ENCODE measurements at regions not wholly inside any gene's neighbourhood (a gene's known extent, or its start where the extent isn't known, plus 50 kb on each side); places are given as distances from the start of the nearest gene placed in this dataset.

DNA sequence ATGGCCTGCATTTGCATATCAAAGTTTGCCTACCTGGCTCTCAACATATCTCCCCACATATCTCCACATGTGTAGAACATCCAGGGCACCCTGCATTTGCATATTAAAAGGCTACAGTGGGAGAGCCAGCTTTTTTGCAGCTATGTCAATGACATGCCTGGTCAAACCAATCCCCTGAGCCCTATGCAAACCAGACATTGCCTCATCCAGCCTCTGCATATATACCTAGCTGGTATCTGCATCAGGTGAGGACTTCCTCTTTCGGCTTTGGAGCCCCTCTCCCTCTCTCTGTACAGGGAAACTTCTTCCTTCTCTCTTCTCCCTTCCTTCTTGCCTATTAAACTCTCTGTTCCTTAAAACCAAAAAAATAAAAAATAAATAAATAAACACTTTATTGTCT, 142.7 kb upstream of the STEAP4 start:
- WGBS, 2 donors: 69 to 81% methylated on average over 1 of the region's 1 CpG
- no peaks in the 10 kb centered on the region for H3K4me1 ChIP-seq
- ATAC-seq (no peak), DNase-seq (no peak), FAIRE-seq (no peak)
- intact Hi-C loops (cut with DNase I): no loop called here
- no peaks in the 10 kb centered on the region for H3K9me3 ChIP-seq
- H3K36me3 ChIP-seq: no peaks in the 10 kb centered on the region
- H3K27ac ChIP-seq: no peak overlapping the region
- no peaks in the 10 kb centered on the region for H3K27me3 ChIP-seq
- TF ChIP-seq, protein P1, sequence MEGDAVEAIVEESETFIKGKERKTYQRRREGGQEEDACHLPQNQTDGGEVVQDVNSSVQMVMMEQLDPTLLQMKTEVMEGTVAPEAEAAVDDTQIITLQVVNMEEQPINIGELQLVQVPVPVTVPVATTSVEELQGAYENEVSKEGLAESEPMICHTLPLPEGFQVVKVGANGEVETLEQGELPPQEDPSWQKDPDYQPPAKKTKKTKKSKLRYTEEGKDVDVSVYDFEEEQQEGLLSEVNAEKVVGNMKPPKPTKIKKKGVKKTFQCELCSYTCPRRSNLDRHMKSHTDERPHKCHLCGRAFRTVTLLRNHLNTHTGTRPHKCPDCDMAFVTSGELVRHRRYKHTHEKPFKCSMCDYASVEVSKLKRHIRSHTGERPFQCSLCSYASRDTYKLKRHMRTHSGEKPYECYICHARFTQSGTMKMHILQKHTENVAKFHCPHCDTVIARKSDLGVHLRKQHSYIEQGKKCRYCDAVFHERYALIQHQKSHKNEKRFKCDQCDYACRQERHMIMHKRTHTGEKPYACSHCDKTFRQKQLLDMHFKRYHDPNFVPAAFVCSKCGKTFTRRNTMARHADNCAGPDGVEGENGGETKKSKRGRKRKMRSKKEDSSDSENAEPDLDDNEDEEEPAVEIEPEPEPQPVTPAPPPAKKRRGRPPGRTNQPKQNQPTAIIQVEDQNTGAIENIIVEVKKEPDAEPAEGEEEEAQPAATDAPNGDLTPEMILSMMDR (IDR thresholded peaks at IDR 0.05): no peak
- H3K4me3 ChIP-seq: no peak overlapping the region

DNA sequence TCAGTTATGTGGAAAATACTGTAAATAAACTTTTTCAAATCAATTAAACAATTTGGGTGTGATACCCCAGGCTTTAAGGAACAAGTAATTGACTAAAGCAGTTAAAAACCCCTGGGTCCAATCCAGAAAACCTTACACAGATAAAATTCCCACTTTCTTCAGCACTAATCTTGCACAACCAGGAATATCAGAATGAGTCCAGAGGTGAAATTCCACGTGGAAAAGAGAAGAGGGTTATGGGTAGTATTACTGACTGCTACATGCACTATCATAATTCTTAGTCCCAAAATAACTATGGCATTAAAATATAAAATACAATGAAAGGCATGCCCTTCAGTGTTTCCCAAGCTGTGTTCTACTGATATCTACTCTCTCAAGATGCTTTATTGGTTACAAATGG, 135.7 kb upstream of the STEAP4 start:
- 48 to 52% methylated on average over 1 of the region's 1 CpG for WGBS, 2 donors
- DNase-seq (no peak), ATAC-seq (no peak), FAIRE-seq (no peak)
- no peaks in the 10 kb centered on the region for H3K4me1 ChIP-seq
- no peak overlapping the region for H3K27ac ChIP-seq
- no peaks in the 10 kb centered on the region for H3K27me3 ChIP-seq
- TF ChIP-seq, protein P1 (IDR thresholded peaks at IDR 0.05): no peak
- H3K4me3 ChIP-seq: no peak overlapping the region
- no peaks in the 10 kb centered on the region for H3K36me3 ChIP-seq
- no peaks in the 10 kb centered on the region for H3K9me3 ChIP-seq
- intact Hi-C loops (cut with DNase I): no loop called here

DNA sequence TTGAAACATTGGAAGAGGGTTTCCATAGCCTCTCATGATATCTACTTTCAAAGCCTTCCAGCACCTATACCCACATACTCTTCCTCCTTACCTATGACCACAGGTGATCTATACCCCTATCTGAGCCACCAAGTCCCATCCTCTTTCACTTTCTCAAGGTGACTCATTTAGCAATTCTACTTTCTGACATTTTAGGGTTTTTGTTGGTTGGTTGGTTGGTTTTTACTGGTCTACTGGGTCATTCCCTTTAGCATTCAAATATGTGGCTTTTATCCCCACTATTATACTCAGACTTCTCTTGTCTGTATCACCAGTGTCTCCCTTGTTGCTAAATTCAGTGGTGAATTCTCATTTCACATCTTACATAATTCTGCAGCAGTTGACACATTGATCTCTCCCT, 130.4 kb upstream of the STEAP4 start:
- DNase-seq: no peak
- Histone ChIP-seq H3K36me3 (no peaks in the 10 kb centered on the region), H3K27ac (no peak overlapping the region), H3K9me3 (no peaks in the 10 kb centered on the region), H3K4me3 (no peak overlapping the region), H3K27me3 (no peaks in the 10 kb centered on the region), H3K4me1 (no peaks in the 10 kb centered on the region)
- intact Hi-C loops (cut with DNase I): no loop called here
- no peak for ATAC-seq
- no peak for FAIRE-seq
- TF ChIP-seq, protein P1 (IDR thresholded peaks at IDR 0.05): no peak

DNA sequence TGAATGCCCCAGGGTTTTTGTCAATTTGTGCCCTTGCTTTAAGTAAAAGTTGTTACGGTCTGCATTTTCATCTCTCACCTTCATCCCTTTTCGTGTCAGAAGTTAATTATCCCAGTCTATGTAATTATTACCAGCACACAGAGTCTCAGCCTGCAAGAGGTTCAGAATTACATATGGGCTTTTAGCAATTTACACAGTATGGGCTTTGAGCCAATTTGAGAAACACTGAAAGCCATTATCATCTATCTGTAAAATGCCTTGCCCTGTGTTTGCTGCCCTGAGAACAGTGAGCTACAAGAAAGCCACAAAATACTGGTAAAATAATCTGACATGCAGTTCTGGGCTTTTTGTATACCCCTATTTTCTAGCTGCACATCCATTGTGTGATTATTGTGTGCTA, 125.6 kb upstream of the STEAP4 start:
- no peaks in the 10 kb centered on the region for H3K36me3 ChIP-seq
- H3K27ac ChIP-seq: no peak overlapping the region
- TF ChIP-seq, protein P1 (IDR thresholded peaks at IDR 0.05): no peak
- FAIRE-seq: no peak
- DNase-seq: no peak
- H3K27me3 ChIP-seq: no peaks in the 10 kb centered on the region
- WGBS, 2 donors: 51 to 53% methylated on average over 2 of the region's 2 CpGs
- intact Hi-C loops (cut with DNase I): no loop called here
- H3K4me3 ChIP-seq: no peak overlapping the region
- no peak for ATAC-seq
- H3K4me1 ChIP-seq: no peaks in the 10 kb centered on the region
- no peaks in the 10 kb centered on the region for H3K9me3 ChIP-seq

DNA sequence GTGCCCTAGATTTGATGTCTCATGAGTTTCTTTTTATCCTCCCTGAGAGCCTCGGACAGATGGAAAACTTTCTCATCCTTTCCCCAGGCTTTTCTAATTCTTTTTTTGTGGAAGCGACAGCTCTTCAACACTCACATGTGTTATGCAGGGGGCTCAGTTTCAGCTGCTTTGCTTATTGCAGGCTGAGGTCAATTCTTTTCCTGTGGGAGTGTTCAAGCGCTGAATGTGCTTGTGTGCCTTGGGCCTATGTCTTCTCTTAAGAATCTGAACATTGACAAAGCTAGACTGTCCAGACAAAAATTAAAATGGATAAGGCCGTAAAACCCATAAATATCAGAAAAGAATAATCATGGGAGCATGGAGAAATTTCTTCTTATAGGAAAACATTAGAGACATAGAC, 125.2 kb upstream of the STEAP4 start:
- Histone ChIP-seq H3K4me3 (no peak overlapping the region), H3K27ac (no peak overlapping the region), H3K9me3 (no peaks in the 10 kb centered on the region), H3K27me3 (no peaks in the 10 kb centered on the region), H3K4me1 (no peaks in the 10 kb centered on the region), H3K36me3 (no peaks in the 10 kb centered on the region)
- FAIRE-seq (no peak), DNase-seq (no peak), ATAC-seq (no peak)
- WGBS, 2 donors: 86 to 90% methylated on average over 4 of the region's 4 CpGs
- intact Hi-C loops (cut with DNase I): no loop called here
- TF ChIP-seq, protein P1 (IDR thresholded peaks at IDR 0.05): no peak
